NCI-H82 treated with DMSO at 0.1 percent for 48 hours (cell line): ENCODE measurements at regions not wholly inside any gene's neighbourhood (a gene's known extent, or its start where the extent isn't known, plus 50 kb on each side); places are given as distances from the start of the nearest gene placed in this dataset.

ENCODE experiments used
- DNase-seq: peaks from one replicate; lab custom pipeline; 2025; ENCODE audit not compliant: unreplicated experiment; lab: John Stamatoyannopoulos, UW

- no peak for DNase-seq
Measured at GRCh38 chr13:73284081-73284874, 225.5 kb downstream of the KLF5 start.

GRCh38 chr13:73283636-73284035 lies 224.8 kb downstream of the KLF5 start:
- no peak for DNase-seq

- no peak for DNase-seq
Measured at GRCh38 chr13:73281746-73282145, 222.9 kb downstream of the KLF5 start.

- no peak for DNase-seq
Measured at GRCh38 chr13:73278186-73278585, 219.4 kb downstream of the KLF5 start.

GRCh38 chr13:73275163-73275562 lies 216.4 kb downstream of the KLF5 start:
- DNase-seq: no peak

GRCh38 chr13:73274147-73274546 lies 215.3 kb downstream of the KLF5 start:
- DNase-seq: no peak

- DNase-seq: no peak
Measured at GRCh38 chr13:73273745-73274144, 214.9 kb downstream of the KLF5 start.

GRCh38 chr13:73273276-73273675 lies 214.5 kb downstream of the KLF5 start:
- DNase-seq: no peak

GRCh38 chr13:73272831-73273230 lies 214.0 kb downstream of the KLF5 start:
- DNase-seq: no peak

- no peak for DNase-seq
Measured at GRCh38 chr13:73268306-73268705, 209.5 kb downstream of the KLF5 start.

GRCh38 chr13:73266640-73267180 lies 207.9 kb downstream of the KLF5 start:
- no peak for DNase-seq

- no peak for DNase-seq
Measured at GRCh38 chr13:73262862-73263627, 204.2 kb downstream of the KLF5 start.

- peak; percentile 25 for DNase-seq
Measured at GRCh38 chr13:73261739-73262216, 203.0 kb downstream of the KLF5 start.

- no peak for DNase-seq
Measured at GRCh38 chr13:73259061-73260017, 200.5 kb downstream of the KLF5 start.

GRCh38 chr13:73258406-73258805 lies 199.6 kb downstream of the KLF5 start:
- DNase-seq: no peak

- no peak for DNase-seq
Measured at GRCh38 chr13:73254827-73255226, 196.0 kb downstream of the KLF5 start.

- no peak for DNase-seq
Measured at GRCh38 chr13:73251626-73252265, 192.9 kb downstream of the KLF5 start.

- DNase-seq: no peak
Measured at GRCh38 chr13:73250061-73250460, 191.3 kb downstream of the KLF5 start.

- DNase-seq: no peak
Measured at GRCh38 chr13:73248711-73249580, 190.1 kb downstream of the KLF5 start.
